ENCODE measurements at regions not wholly inside any gene's neighbourhood (a gene's known extent, or its start where the extent isn't known, plus 50 kb on each side); places are given as distances from the start of the nearest gene placed in this dataset.

- FAIRE-seq (no peak), DNase-seq (ENCODE audit: low spot score) (no peak), ATAC-seq (no peak)
- 0 out of 5 replicates have a peak, but pooled peaks cover 0 to 1% of the 10 kb centered on the region in 2 experiments for H3K27me3 ChIP-seq (ENCODE audit: control insufficient read depth in 1 of 2, insufficient read depth in 2 of 2, low read length in 2 of 2)
- BruUV-seq (replicated peaks) = no TSS peak
- ChIA-PET POLR2A (no interaction called here), CTCF (ENCODE audit: low intra/inter-chr PET ratio, low total read pairs) (no interaction called here)
- intact Hi-C loops (cut with micrococcal nuclease; ENCODE audit: unreplicated experiment) (no loop called here), in situ Hi-C loops (cut with HindIII; ENCODE audit: extremely low pct_ligation_motif_present, low pct_unique_long_range_greater_than_20kb) (no loop called here)
- no peak for TF ChIP-seq FOXA3 (CRISPR knock-in tag; IDR thresholded peaks at IDR 0.05)
- TF ChIP-seq ZNF784 (CRISPR knock-in tag; IDR thresholded peaks at IDR 0.05; ENCODE audit: borderline replicate concordance) = no peak
- TF ChIP-seq ZKSCAN8 (CRISPR knock-in tag; IDR thresholded peaks at IDR 0.05; ENCODE audit: borderline replicate concordance) = no peak
- no peak for TF ChIP-seq ZNF83 (CRISPR knock-in tag; IDR thresholded peaks at IDR 0.05; ENCODE audit: borderline replicate concordance)
- no peak for TF ChIP-seq WIZ (CRISPR knock-in tag; IDR thresholded peaks at IDR 0.05)
- no peak for TF ChIP-seq NR2C2 (CRISPR knock-in tag; IDR thresholded peaks at IDR 0.05; ENCODE audit: borderline replicate concordance)
- no peak for TF ChIP-seq GTF2F1 (IDR thresholded peaks at IDR 0.05; ENCODE audit: low read length)
- TF ChIP-seq ZNF10 (CRISPR knock-in tag; IDR thresholded peaks at IDR 0.05; ENCODE audit: borderline replicate concordance, low read depth) = no peak
- TF ChIP-seq, protein P1, sequence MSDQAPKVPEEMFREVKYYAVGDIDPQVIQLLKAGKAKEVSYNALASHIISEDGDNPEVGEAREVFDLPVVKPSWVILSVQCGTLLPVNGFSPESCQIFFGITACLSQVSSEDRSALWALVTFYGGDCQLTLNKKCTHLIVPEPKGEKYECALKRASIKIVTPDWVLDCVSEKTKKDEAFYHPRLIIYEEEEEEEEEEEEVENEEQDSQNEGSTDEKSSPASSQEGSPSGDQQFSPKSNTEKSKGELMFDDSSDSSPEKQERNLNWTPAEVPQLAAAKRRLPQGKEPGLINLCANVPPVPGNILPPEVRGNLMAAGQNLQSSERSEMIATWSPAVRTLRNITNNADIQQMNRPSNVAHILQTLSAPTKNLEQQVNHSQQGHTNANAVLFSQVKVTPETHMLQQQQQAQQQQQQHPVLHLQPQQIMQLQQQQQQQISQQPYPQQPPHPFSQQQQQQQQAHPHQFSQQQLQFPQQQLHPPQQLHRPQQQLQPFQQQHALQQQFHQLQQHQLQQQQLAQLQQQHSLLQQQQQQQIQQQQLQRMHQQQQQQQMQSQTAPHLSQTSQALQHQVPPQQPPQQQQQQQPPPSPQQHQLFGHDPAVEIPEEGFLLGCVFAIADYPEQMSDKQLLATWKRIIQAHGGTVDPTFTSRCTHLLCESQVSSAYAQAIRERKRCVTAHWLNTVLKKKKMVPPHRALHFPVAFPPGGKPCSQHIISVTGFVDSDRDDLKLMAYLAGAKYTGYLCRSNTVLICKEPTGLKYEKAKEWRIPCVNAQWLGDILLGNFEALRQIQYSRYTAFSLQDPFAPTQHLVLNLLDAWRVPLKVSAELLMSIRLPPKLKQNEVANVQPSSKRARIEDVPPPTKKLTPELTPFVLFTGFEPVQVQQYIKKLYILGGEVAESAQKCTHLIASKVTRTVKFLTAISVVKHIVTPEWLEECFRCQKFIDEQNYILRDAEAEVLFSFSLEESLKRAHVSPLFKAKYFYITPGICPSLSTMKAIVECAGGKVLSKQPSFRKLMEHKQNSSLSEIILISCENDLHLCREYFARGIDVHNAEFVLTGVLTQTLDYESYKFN (CRISPR knock-in tag; conservative IDR thresholded peaks at IDR 0.05) = no peak
- no peak for TF ChIP-seq RFX1 (IDR thresholded peaks at IDR 0.05)
- TF ChIP-seq SMARCE1 (IDR thresholded peaks at IDR 0.05; ENCODE audit: borderline replicate concordance) = no peak
- no peak for TF ChIP-seq ETV5 (CRISPR knock-in tag; IDR thresholded peaks at IDR 0.05; ENCODE audit: borderline replicate concordance)
- TF ChIP-seq ZNF749 (CRISPR knock-in tag; IDR thresholded peaks at IDR 0.05; ENCODE audit: borderline replicate concordance) = no peak
- TF ChIP-seq XRCC5 (optimal IDR thresholded peaks at IDR 0.05; ENCODE audit: low read length) = no peak
- TF ChIP-seq MEF2D (CRISPR knock-in tag; IDR thresholded peaks at IDR 0.05) = no peak
- no peak for TF ChIP-seq ZNF552 (CRISPR knock-in tag; IDR thresholded peaks at IDR 0.05; ENCODE audit: borderline replicate concordance)
- TF ChIP-seq ZNF607 (CRISPR knock-in tag; IDR thresholded peaks at IDR 0.05; ENCODE audit: borderline replicate concordance) = no peak
- no peak for TF ChIP-seq MTA3 (CRISPR knock-in tag; IDR thresholded peaks at IDR 0.05)
- no peak for TF ChIP-seq TRAFD1 (CRISPR knock-in tag; IDR thresholded peaks at IDR 0.05; ENCODE audit: borderline replicate concordance)
- H3K79me2 ChIP-seq (ENCODE audit: insufficient read depth, low read length) = no peaks in the 10 kb centered on the region
- H3K9ac ChIP-seq (ENCODE audit: insufficient read depth, low read depth, low read length) = no peak overlapping the region
- no peak overlapping the region for H3K4me2 ChIP-seq (ENCODE audit: low read depth, low read length)
- no peaks in the 10 kb centered on the region for H3K9me3 ChIP-seq (ENCODE audit: low read length)
- H3K36me3 ChIP-seq (replicated peaks in 1 of 2; ENCODE audit: control insufficient read depth in 1 of 2, insufficient read depth in 2 of 2, low read length in 2 of 2) = no peaks in the 10 kb centered on the region
- H3K4me3 ChIP-seq (replicated peaks in 1 of 3; ENCODE audit: insufficient read depth in 1 of 3, low read depth in 2 of 3, low read length in 3 of 3) = no peak overlapping the region
- 16% methylated on average over 6 of the region's 6 CpGs for WGBS (ENCODE audit: low lambda C conversion rate)
- no peaks in the 10 kb centered on the region for H4K20me1 ChIP-seq (ENCODE audit: insufficient read depth, low read length)
- no peaks in the 10 kb centered on the region for H3K4me1 ChIP-seq (ENCODE audit: insufficient read depth, low read length)
- H3K27ac ChIP-seq (ENCODE audit: extremely low read length, insufficient read depth, low read length) = no peak overlapping the region
- H2AFZ ChIP-seq (ENCODE audit: low read length) = no peak overlapping the region
These were observed 213.4 kb downstream of the GAS1 start for GRCh38 chr9:86733929-86734328.

Data from HepG2 (cell line).